ENCODE measurements at regions not wholly inside any gene's neighbourhood (a gene's known extent, or its start where the extent isn't known, plus 50 kb on each side); places are given as distances from the start of the nearest gene placed in this dataset.

GRCh38 chr7:27423821-27424220 lies 181.2 kb downstream of the EVX1 start:
- no peak for TF ChIP-seq ZNF274 (IDR thresholded peaks at IDR 0.05; ENCODE audit: low read depth, low read length)
- TF ChIP-seq YY1 (IDR thresholded peaks at IDR 0.05; ENCODE audit: insufficient read depth, insufficient read length), result no peak
